HEK293 (cell line): ENCODE measurements at regions not wholly inside any gene's neighbourhood (a gene's known extent, or its start where the extent isn't known, plus 50 kb on each side); places are given as distances from the start of the nearest gene placed in this dataset.

Experiments
- CTCF ChIA-PET: fragments of 350-600 bp; formaldehyde crosslinking; extraction: SDS; loops from one replicate; lab custom pipeline; 2021; ENCODE audit warnings: antibody characterized with exemption; lab: Yijun Ruan, JAX
- POLR2A ChIA-PET: fragments of 300-600 bp; formaldehyde crosslinking; extraction: SDS; loops from one replicate; lab custom pipeline; 2020; ENCODE audit warnings: antibody characterized with exemption, inconsistent platforms; lab: Yijun Ruan, JAX
- H3K27ac ChIP-seq: fragments of 200-500 bp; sonication (Bioruptor generic); 2 replicates; pipeline ENCODE4 v1.5.1; 2014; ENCODE audit warnings: low read depth, low read length, control low read depth, inconsistent platforms; ENCODE audit errors: extremely low read depth
- H3K36me3 ChIP-seq, 2 experiments: fragments of 200-500 bp in 1 of 2; sonication (Bioruptor generic) in 1 of 2; 1 replicate in 1 of 2; 2 replicates in 1 of 2; pipeline ENCODE4 v1.5.1; 2014 to 2017; ENCODE audit warnings: inconsistent platforms in 2 of 2, low read length in 2 of 2; ENCODE audit not compliant: control insufficient read depth in 2 of 2, insufficient read depth in 1 of 2
- H3K4me1 ChIP-seq: fragments of 200-500 bp; sonication (Bioruptor generic); 2 replicates; pipeline ENCODE4 v1.5.1; 2014; ENCODE audit warnings: mild to moderate bottlenecking, low read length, inconsistent platforms; ENCODE audit not compliant: control insufficient read depth, insufficient read depth
- H3K4me3 ChIP-seq: 2 replicates; pipeline ENCODE4 v1.5.1; 2011; ENCODE audit warnings: low read depth, mild to moderate bottlenecking, control low read depth, low read length, moderate library complexity
- H3K9me3 ChIP-seq: fragments of 200-500 bp; sonication (Bioruptor generic); 2 replicates; pipeline ENCODE4 v1.5.1; 2014; ENCODE audit warnings: low read depth, low read length, inconsistent platforms; ENCODE audit not compliant: control insufficient read depth, insufficient read depth
- GLI4 ChIP-seq: fragments of 450-650 bp; formaldehyde crosslinking; IDR thresholded peaks from 2 replicates; pipeline ENCODE4 v1.5.1; 2016; ENCODE audit warnings: missing biosample characterization, missing genetic modification characterization
- GLIS2 ChIP-seq: fragments of 450-650 bp; formaldehyde crosslinking; IDR thresholded peaks from 2 replicates; pipeline ENCODE4 v1.5.1; 2016; ENCODE audit warnings: missing biosample characterization, missing genetic modification characterization
- IKZF3 ChIP-seq: fragments of 450-650 bp; IDR thresholded peaks from 2 replicates; pipeline ENCODE4 v1.5.0; 2018; ENCODE audit warnings: missing biosample characterization, mild to moderate bottlenecking, missing genetic modification characterization, moderate library complexity
- SALL2 ChIP-seq: fragments of 450-650 bp; formaldehyde crosslinking; IDR thresholded peaks from 2 replicates; pipeline ENCODE4 v1.5.0; 2017; ENCODE audit warnings: missing biosample characterization, mild to moderate bottlenecking, missing genetic modification characterization, borderline replicate concordance
- ZNF155 ChIP-seq: fragments of 450-650 bp; formaldehyde crosslinking; IDR thresholded peaks from 2 replicates; pipeline ENCODE4 v1.5.1; 2016; ENCODE audit warnings: missing biosample characterization, missing genetic modification characterization
- ZNF16 ChIP-seq: fragments of 450-650 bp; formaldehyde crosslinking; IDR thresholded peaks from 2 replicates; pipeline ENCODE4 v1.5.1; 2016; ENCODE audit warnings: low read depth, missing biosample characterization, missing genetic modification characterization
- ZNF169 ChIP-seq: fragments of 450-650 bp; formaldehyde crosslinking; IDR thresholded peaks from 2 replicates; pipeline ENCODE4 v1.5.1; 2016; ENCODE audit warnings: missing biosample characterization, missing genetic modification characterization
- ZNF19 ChIP-seq: fragments of 450-650 bp; formaldehyde crosslinking; IDR thresholded peaks from 2 replicates; pipeline ENCODE4; 2016; ENCODE audit warnings: missing biosample characterization, missing genetic modification characterization, low read depth
- ZNF211 ChIP-seq: fragments of 450-650 bp; formaldehyde crosslinking; IDR thresholded peaks from 2 replicates; pipeline ENCODE4 v1.5.1; 2016; ENCODE audit warnings: low read depth, missing biosample characterization, missing genetic modification characterization
- ZNF248 ChIP-seq: fragments of 450-650 bp; formaldehyde crosslinking; IDR thresholded peaks from 2 replicates; pipeline ENCODE4 v1.5.1; 2017; ENCODE audit warnings: missing biosample characterization, missing genetic modification characterization
- ZNF335 ChIP-seq: fragments of 450-650 bp; formaldehyde crosslinking; conservative IDR thresholded peaks from 2 replicates; pipeline ENCODE4 v1.5.1; 2016; ENCODE audit warnings: missing biosample characterization, missing genetic modification characterization
- ZNF473 ChIP-seq: fragments of 450-650 bp; formaldehyde crosslinking; IDR thresholded peaks from 2 replicates; pipeline ENCODE4 v1.5.1; 2017; ENCODE audit warnings: missing biosample characterization, missing genetic modification characterization
- ZNF529 ChIP-seq: fragments of 450-650 bp; formaldehyde crosslinking; IDR thresholded peaks from 2 replicates; pipeline ENCODE4 v1.5.1; 2017; ENCODE audit warnings: missing genetic modification characterization, missing biosample characterization; ENCODE audit not compliant: insufficient replicate concordance
- ZNF571 ChIP-seq: fragments of 450-650 bp; formaldehyde crosslinking; IDR thresholded peaks from 2 replicates; pipeline ENCODE4 v1.5.0; 2017; ENCODE audit warnings: missing biosample characterization, missing genetic modification characterization
- ZNF585B ChIP-seq: fragments of 450-650 bp; formaldehyde crosslinking; IDR thresholded peaks from 2 replicates; pipeline ENCODE4 v1.5.1; 2016; ENCODE audit warnings: missing biosample characterization, missing genetic modification characterization
- ZNF76 ChIP-seq: fragments of 450-650 bp; formaldehyde crosslinking; IDR thresholded peaks from 2 replicates; pipeline ENCODE4; 2016; ENCODE audit warnings: low read depth, missing biosample characterization, missing genetic modification characterization, borderline replicate concordance
- ZXDB ChIP-seq: fragments of 450-650 bp; formaldehyde crosslinking; IDR thresholded peaks from 2 replicates; pipeline ENCODE4 v1.5.1; 2016; ENCODE audit warnings: missing biosample characterization, missing genetic modification characterization
- TF ChIP-seq, protein P1 (sequence below): fragments of 450-650 bp; formaldehyde crosslinking; IDR thresholded peaks from 2 replicates; pipeline ENCODE4 v1.5.1; 2017; ENCODE audit warnings: missing biosample characterization, missing genetic modification characterization
- TF ChIP-seq, protein P2 (sequence below): fragments of 450-650 bp; formaldehyde crosslinking; IDR thresholded peaks from 2 replicates; pipeline ENCODE4 v1.5.1; 2016; ENCODE audit warnings: missing biosample characterization, missing genetic modification characterization
- TF ChIP-seq, protein P3 (sequence below): fragments of 450-650 bp; formaldehyde crosslinking; IDR thresholded peaks from 2 replicates; pipeline ENCODE4 v1.5.1; 2016; ENCODE audit warnings: missing biosample characterization, missing genetic modification characterization, borderline replicate concordance
- TF ChIP-seq, protein P4 (sequence below): fragments of 450-650 bp; formaldehyde crosslinking; optimal IDR thresholded peaks from 2 replicates; pipeline ENCODE3; 2016; ENCODE audit warnings: missing biosample characterization, mild to moderate bottlenecking, missing genetic modification characterization

DNA sequence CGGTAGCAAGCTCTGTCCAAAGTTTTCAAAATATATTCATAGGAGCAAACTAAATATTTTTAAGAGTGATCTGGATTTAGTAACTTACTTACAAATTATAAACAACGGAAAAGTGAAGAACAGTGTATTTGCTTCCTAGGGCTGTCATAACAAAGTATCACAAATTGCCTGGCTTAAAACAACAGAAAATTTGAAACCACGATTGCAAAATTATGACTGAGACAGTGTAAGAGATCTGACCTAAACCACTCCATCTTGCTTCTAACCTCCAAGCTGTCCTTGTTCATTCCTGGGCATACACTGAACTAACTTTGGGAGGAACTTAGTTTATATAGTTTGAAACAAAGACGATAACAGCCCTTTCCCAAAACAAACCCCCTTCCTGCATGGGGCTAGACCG is 202.0 kb upstream of the CDH6 start:
- POLR2A ChIA-PET = no interaction called here
- no peaks in the 10 kb centered on the region for H3K9me3 ChIP-seq
- CTCF ChIA-PET = interaction anchor here (0.6 to 1.3 kb wide), 2 partner anchors 16 to 575 kb away, joined by 3 read pairs; no protein-coding TSS in a partner anchor
- no peak overlapping the region for H3K27ac ChIP-seq
- TF ChIP-seq, protein P1, sequence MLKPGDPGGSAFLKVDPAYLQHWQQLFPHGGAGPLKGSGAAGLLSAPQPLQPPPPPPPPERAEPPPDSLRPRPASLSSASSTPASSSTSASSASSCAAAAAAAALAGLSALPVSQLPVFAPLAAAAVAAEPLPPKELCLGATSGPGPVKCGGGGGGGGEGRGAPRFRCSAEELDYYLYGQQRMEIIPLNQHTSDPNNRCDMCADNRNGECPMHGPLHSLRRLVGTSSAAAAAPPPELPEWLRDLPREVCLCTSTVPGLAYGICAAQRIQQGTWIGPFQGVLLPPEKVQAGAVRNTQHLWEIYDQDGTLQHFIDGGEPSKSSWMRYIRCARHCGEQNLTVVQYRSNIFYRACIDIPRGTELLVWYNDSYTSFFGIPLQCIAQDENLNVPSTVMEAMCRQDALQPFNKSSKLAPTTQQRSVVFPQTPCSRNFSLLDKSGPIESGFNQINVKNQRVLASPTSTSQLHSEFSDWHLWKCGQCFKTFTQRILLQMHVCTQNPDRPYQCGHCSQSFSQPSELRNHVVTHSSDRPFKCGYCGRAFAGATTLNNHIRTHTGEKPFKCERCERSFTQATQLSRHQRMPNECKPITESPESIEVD = no peak
- no peak for TF ChIP-seq ZNF155 (tag by site-specific recombination)
- TF ChIP-seq, all 188 proteins: peak for 0
- H3K36me3 ChIP-seq = no peaks in the 10 kb centered on the region
- H3K4me1 ChIP-seq = no peaks in the 10 kb centered on the region
- no peak overlapping the region for H3K4me3 ChIP-seq

DNA sequence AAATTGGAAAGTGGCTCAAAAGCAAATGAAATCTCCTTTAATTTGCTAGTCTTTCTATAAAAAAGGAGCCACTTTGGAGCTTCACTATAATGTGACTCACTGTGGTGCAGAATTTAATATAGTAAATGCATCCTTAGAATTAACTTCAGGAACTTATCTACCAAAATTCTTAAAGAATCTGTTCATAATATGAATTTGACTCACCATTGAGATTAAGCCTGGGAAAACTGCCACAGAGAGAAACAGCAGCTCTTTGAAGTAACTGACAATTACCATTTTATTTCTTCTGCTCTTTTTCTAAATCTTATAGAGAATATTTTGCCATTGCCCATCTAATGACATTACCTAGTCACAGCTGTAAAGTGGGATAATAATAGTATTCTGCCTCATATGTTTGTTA is 211.9 kb upstream of the CDH6 start:
- no peaks in the 10 kb centered on the region for H3K36me3 ChIP-seq
- no peak overlapping the region for H3K4me3 ChIP-seq
- no peaks in the 10 kb centered on the region for H3K4me1 ChIP-seq
- ChIA-PET CTCF (interaction anchor here (0.6 kb wide), 2 partner anchors 9 to 149 kb away, joined by 4 read pairs; no protein-coding TSS in a partner anchor), POLR2A (no interaction called here)
- H3K9me3 ChIP-seq = no peaks in the 10 kb centered on the region
- TF ChIP-seq ZNF248 (tag by site-specific recombination) (no peak), GLIS2 (tag by site-specific recombination) (no peak), ZNF169 (tag by site-specific recombination) (no peak), ZNF335 (tag by site-specific recombination) (no peak), ZNF529 (no peak)
- TF ChIP-seq, protein P2, sequence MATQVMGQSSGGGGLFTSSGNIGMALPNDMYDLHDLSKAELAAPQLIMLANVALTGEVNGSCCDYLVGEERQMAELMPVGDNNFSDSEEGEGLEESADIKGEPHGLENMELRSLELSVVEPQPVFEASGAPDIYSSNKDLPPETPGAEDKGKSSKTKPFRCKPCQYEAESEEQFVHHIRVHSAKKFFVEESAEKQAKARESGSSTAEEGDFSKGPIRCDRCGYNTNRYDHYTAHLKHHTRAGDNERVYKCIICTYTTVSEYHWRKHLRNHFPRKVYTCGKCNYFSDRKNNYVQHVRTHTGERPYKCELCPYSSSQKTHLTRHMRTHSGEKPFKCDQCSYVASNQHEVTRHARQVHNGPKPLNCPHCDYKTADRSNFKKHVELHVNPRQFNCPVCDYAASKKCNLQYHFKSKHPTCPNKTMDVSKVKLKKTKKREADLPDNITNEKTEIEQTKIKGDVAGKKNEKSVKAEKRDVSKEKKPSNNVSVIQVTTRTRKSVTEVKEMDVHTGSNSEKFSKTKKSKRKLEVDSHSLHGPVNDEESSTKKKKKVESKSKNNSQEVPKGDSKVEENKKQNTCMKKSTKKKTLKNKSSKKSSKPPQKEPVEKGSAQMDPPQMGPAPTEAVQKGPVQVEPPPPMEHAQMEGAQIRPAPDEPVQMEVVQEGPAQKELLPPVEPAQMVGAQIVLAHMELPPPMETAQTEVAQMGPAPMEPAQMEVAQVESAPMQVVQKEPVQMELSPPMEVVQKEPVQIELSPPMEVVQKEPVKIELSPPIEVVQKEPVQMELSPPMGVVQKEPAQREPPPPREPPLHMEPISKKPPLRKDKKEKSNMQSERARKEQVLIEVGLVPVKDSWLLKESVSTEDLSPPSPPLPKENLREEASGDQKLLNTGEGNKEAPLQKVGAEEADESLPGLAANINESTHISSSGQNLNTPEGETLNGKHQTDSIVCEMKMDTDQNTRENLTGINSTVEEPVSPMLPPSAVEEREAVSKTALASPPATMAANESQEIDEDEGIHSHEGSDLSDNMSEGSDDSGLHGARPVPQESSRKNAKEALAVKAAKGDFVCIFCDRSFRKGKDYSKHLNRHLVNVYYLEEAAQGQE = no peak
- TF ChIP-seq, protein P3, sequence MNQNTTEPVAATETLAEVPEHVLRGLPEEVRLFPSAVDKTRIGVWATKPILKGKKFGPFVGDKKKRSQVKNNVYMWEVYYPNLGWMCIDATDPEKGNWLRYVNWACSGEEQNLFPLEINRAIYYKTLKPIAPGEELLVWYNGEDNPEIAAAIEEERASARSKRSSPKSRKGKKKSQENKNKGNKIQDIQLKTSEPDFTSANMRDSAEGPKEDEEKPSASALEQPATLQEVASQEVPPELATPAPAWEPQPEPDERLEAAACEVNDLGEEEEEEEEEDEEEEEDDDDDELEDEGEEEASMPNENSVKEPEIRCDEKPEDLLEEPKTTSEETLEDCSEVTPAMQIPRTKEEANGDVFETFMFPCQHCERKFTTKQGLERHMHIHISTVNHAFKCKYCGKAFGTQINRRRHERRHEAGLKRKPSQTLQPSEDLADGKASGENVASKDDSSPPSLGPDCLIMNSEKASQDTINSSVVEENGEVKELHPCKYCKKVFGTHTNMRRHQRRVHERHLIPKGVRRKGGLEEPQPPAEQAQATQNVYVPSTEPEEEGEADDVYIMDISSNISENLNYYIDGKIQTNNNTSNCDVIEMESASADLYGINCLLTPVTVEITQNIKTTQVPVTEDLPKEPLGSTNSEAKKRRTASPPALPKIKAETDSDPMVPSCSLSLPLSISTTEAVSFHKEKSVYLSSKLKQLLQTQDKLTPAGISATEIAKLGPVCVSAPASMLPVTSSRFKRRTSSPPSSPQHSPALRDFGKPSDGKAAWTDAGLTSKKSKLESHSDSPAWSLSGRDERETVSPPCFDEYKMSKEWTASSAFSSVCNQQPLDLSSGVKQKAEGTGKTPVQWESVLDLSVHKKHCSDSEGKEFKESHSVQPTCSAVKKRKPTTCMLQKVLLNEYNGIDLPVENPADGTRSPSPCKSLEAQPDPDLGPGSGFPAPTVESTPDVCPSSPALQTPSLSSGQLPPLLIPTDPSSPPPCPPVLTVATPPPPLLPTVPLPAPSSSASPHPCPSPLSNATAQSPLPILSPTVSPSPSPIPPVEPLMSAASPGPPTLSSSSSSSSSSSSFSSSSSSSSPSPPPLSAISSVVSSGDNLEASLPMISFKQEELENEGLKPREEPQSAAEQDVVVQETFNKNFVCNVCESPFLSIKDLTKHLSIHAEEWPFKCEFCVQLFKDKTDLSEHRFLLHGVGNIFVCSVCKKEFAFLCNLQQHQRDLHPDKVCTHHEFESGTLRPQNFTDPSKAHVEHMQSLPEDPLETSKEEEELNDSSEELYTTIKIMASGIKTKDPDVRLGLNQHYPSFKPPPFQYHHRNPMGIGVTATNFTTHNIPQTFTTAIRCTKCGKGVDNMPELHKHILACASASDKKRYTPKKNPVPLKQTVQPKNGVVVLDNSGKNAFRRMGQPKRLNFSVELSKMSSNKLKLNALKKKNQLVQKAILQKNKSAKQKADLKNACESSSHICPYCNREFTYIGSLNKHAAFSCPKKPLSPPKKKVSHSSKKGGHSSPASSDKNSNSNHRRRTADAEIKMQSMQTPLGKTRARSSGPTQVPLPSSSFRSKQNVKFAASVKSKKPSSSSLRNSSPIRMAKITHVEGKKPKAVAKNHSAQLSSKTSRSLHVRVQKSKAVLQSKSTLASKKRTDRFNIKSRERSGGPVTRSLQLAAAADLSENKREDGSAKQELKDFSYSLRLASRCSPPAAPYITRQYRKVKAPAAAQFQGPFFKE (tag by site-specific recombination) = no peak
- TF ChIP-seq, all 188 proteins: peak for 0
- no peak overlapping the region for H3K27ac ChIP-seq

DNA sequence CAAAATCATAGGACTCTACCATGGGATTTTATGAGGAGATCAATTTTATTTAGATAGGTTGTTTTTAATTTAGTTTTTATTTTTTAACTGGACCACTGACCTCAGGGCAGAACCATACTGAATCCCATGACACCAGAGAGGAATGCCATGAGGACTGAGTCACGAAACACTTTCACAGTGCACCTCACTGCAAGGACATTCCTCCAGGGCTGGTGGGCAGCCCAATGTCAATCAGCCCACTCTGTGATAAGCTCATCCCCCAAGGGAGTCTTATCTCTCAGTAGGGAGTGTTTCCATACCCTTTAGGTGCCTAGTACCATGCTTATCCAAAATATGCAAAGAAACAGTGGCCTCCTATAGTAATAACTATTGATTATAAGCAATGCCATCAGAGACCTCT is 224.5 kb upstream of the CDH6 start:
- H3K9me3 ChIP-seq = no peaks in the 10 kb centered on the region
- CTCF ChIA-PET = no interaction called here
- H3K4me3 ChIP-seq = no peak overlapping the region
- no peaks in the 10 kb centered on the region for H3K4me1 ChIP-seq
- H3K36me3 ChIP-seq = no peaks in the 10 kb centered on the region
- POLR2A ChIA-PET = no interaction called here
- no peak overlapping the region for H3K27ac ChIP-seq
- TF ChIP-seq SALL2 (no peak), ZNF76 (tag by site-specific recombination) (no peak), ZNF211 (tag by site-specific recombination) (no peak), IKZF3 (tag by site-specific recombination) (no peak), ZNF571 (no peak), ZXDB (tag by site-specific recombination) (no peak), ZNF16 (no peak), ZNF473 (tag by site-specific recombination) (no peak), GLI4 (tag by site-specific recombination) (no peak), ZNF585B (tag by site-specific recombination) (no peak), ZNF19 (tag by site-specific recombination) (no peak)
- TF ChIP-seq, protein P4, sequence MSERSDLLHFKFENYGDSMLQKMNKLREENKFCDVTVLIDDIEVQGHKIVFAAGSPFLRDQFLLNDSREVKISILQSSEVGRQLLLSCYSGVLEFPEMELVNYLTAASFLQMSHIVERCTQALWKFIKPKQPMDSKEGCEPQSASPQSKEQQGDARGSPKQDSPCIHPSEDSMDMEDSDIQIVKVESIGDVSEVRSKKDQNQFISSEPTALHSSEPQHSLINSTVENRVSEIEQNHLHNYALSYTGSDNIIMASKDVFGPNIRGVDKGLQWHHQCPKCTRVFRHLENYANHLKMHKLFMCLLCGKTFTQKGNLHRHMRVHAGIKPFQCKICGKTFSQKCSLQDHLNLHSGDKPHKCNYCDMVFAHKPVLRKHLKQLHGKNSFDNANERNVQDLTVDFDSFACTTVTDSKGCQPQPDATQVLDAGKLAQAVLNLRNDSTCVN = no peak
